Iris pigment epithelial cell (primary cell): ENCODE measurements at regions not wholly inside any gene's neighbourhood (a gene's known extent, or its start where the extent isn't known, plus 50 kb on each side); places are given as distances from the start of the nearest gene placed in this dataset.
"Not testable (repeated sequence)": the region's sequence is repeated elsewhere in the genome, so short reads cannot be mapped to it uniquely, and the experiment has no call there.

Experiments used
- DNase-seq: peaks from one replicate; pipeline ENCODE4 v3.0.0-alpha.2; 2011; ENCODE audit warnings: low read depth

- DNase-seq: no peak
Observed at GRCh38 chr13:90592943-90593342, 754.5 kb upstream of the MIR17HG start.

GRCh38 chr13:90594681-90595080 lies 752.8 kb upstream of the MIR17HG start:
- DNase-seq: peak; percentile 94

GRCh38 chr13:90605664-90606063 lies 741.8 kb upstream of the MIR17HG start:
- DNase-seq: no peak

GRCh38 chr13:90606921-90607320 lies 740.6 kb upstream of the MIR17HG start:
- not testable (repeated sequence) for DNase-seq

- DNase-seq: no peak
Observed at GRCh38 chr13:90612391-90612790, 735.1 kb upstream of the MIR17HG start.

GRCh38 chr13:90613076-90613795 lies 734.3 kb upstream of the MIR17HG start:
- DNase-seq: no peak

- DNase-seq: no peak
Observed at GRCh38 chr13:90615236-90615635, 732.3 kb upstream of the MIR17HG start.

GRCh38 chr13:90615767-90616166 lies 731.7 kb upstream of the MIR17HG start:
- DNase-seq: no peak

- DNase-seq: no peak
Observed at GRCh38 chr13:90618133-90618532, 729.4 kb upstream of the MIR17HG start.

GRCh38 chr13:90622541-90622940 lies 724.9 kb upstream of the MIR17HG start:
- DNase-seq: peak; percentile 67

GRCh38 chr13:90623318-90624011 lies 724.0 kb upstream of the MIR17HG start:
- peak; percentile 22 for DNase-seq

GRCh38 chr13:90627813-90628212 lies 719.7 kb upstream of the MIR17HG start:
- no peak for DNase-seq

GRCh38 chr13:90628471-90628870 lies 719.0 kb upstream of the MIR17HG start:
- DNase-seq: no peak

- DNase-seq: no peak
Observed at GRCh38 chr13:90630716-90631115, 716.8 kb upstream of the MIR17HG start.

- DNase-seq: no peak
Observed at GRCh38 chr13:90632184-90632583, 715.3 kb upstream of the MIR17HG start.

- DNase-seq: no peak
Observed at GRCh38 chr13:90633849-90634248, 713.6 kb upstream of the MIR17HG start.

GRCh38 chr13:90640976-90641375 lies 706.5 kb upstream of the MIR17HG start:
- peak; percentile 79 for DNase-seq

- no peak for DNase-seq
Observed at GRCh38 chr13:90641884-90642283, 705.6 kb upstream of the MIR17HG start.

- DNase-seq: no peak
Observed at GRCh38 chr13:90645582-90645981, 701.9 kb upstream of the MIR17HG start.

- no peak for DNase-seq
Observed at GRCh38 chr13:90648497-90648896, 699.0 kb upstream of the MIR17HG start.

- DNase-seq: no peak
Observed at GRCh38 chr13:90652036-90652435, 695.5 kb upstream of the MIR17HG start.

GRCh38 chr13:90654970-90655369 lies 692.5 kb upstream of the MIR17HG start:
- no peak for DNase-seq

GRCh38 chr13:90664200-90664599 lies 683.3 kb upstream of the MIR17HG start:
- not testable (repeated sequence) for DNase-seq

GRCh38 chr13:90673746-90674145 lies 673.7 kb upstream of the MIR17HG start:
- DNase-seq: no peak
